Upper lobe of left lung (tissue), 6 donors: ENCODE measurements at regions not wholly inside any gene's neighbourhood (a gene's known extent, or its start where the extent isn't known, plus 50 kb on each side); places are given as distances from the start of the nearest gene placed in this dataset.

ENCODE experiments used
- ATAC-seq, 2 donors: fragments of 200-7000 bp; cut with Tn5 transposase; one replicate each; pipeline ENCODE4 v1.9.1; 2022; ENCODE audit warnings: mild to moderate bottlenecking in 2 of 2, moderate library complexity in 2 of 2; ENCODE audit not compliant: low FRiP score in 2 of 2
- DNase-seq, 2 donors: peaks; one replicate each; pipeline ENCODE4 v3.0.0-alpha.2; 2019 to 2020
- H3K27ac ChIP-seq, 4 donors: fragments of 200-600 bp; sonication (generic); one replicate each; pipeline ENCODE4 v1.5.1; 2016 to 2019
- H3K27me3 ChIP-seq, 4 donors: fragments of 200-600 bp; sonication (generic); one replicate each; pipeline ENCODE4 v1.5.1; 2017 to 2019
- H3K36me3 ChIP-seq, 4 donors: fragments of 200-600 bp; sonication (generic); one replicate each; pipeline ENCODE4 v1.5.1; 2016 to 2019
- H3K4me1 ChIP-seq, 4 donors: fragments of 200-600 bp; sonication (generic); one replicate each; pipeline ENCODE4 v1.5.1; 2018 to 2019
- H3K4me3 ChIP-seq, 4 donors: fragments of 200-600 bp; sonication (generic); one replicate each; pipeline ENCODE4 v1.5.1; 2017 to 2019; ENCODE audit warnings: mild to moderate bottlenecking in 2 of 4, moderate library complexity in 1 of 4
- H3K9me3 ChIP-seq, 4 donors: fragments of 200-600 bp; sonication (generic); one replicate each; pipeline ENCODE4 v1.5.1; 2018 to 2019
- EP300 ChIP-seq, 4 donors: sonication (generic); formaldehyde crosslinking; IDR thresholded peaks; one replicate each; pipeline ENCODE4 v1.5.1; 2017; ENCODE audit warnings: antibody characterized with exemption in 4 of 4, control low read depth in 2 of 4
- POLR2A ChIP-seq, 4 donors: fragments of 450-650 bp; IDR thresholded peaks; one replicate each; pipeline ENCODE4 v1.5.1; 2016 to 2017; ENCODE audit warnings: antibody characterized with exemption in 4 of 4, mild to moderate bottlenecking in 2 of 4
- POLR2AphosphoS5 ChIP-seq, 2 donors: sonication (generic); formaldehyde crosslinking; IDR thresholded peaks; one replicate each; pipeline ENCODE4 v1.5.1; 2017; ENCODE audit warnings: antibody characterized with exemption in 2 of 2
- WGBS, 2 donors: methylation state at CpG; one replicate each; pipeline ENCODE4 v1.1.5; 2017 to 2018; 5-methylcytosine and 5-hydroxymethylcytosine counted together
- TF ChIP-seq, protein P1 (sequence below), 6 experiments: fragments of 450-650 bp in 4 of 6; fragments of 200-600 bp in 2 of 6; sonication (generic) in 2 of 6; IDR thresholded peaks; one replicate each; pipeline ENCODE4 v1.5.1; 2016 to 2019; ENCODE audit warnings: antibody characterized with exemption in 6 of 6
- donor health status: DM: no; HTN: no; CAD: no; lungs with moderate emphysema.
- donor health status: DM: no; HTN: yes; CAD: no; lungs with severe emphysema.

DNA sequence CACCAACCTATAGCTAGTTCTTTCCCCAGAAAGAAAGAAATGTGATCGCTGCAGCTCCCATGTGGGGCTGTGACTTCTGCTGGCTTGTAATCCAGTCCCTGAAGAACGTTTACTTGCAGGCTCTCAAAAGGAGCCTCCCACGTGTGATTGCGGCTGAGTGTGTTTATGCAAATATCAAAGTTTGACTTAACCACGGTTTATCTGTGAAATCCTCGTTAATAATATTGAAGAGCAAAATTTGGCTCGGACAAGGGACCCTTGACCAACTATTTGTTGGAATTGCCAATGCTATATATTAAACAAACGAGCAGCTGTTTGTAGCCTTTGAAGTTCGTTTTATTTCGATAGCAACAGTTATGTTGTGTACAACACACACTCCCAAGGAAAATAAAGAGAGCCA is 470.1 kb upstream of the NRP1 start:
- no peak overlapping the region for H3K4me3 ChIP-seq
- TF ChIP-seq, protein P1, sequence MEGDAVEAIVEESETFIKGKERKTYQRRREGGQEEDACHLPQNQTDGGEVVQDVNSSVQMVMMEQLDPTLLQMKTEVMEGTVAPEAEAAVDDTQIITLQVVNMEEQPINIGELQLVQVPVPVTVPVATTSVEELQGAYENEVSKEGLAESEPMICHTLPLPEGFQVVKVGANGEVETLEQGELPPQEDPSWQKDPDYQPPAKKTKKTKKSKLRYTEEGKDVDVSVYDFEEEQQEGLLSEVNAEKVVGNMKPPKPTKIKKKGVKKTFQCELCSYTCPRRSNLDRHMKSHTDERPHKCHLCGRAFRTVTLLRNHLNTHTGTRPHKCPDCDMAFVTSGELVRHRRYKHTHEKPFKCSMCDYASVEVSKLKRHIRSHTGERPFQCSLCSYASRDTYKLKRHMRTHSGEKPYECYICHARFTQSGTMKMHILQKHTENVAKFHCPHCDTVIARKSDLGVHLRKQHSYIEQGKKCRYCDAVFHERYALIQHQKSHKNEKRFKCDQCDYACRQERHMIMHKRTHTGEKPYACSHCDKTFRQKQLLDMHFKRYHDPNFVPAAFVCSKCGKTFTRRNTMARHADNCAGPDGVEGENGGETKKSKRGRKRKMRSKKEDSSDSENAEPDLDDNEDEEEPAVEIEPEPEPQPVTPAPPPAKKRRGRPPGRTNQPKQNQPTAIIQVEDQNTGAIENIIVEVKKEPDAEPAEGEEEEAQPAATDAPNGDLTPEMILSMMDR (IDR thresholded peaks at IDR 0.05), result no peak
- no peak for TF ChIP-seq POLR2AphosphoS5 (IDR thresholded peaks at IDR 0.05)
- TF ChIP-seq EP300 (IDR thresholded peaks at IDR 0.05), result no peak
- ATAC-seq, result no peak
- no peak overlapping the region for H3K27ac ChIP-seq
- no peak for DNase-seq
- H3K9me3 ChIP-seq, result no peaks in the 10 kb centered on the region
- no peaks in the 10 kb centered on the region for H3K36me3 ChIP-seq
- H3K27me3 ChIP-seq, result no peaks in the 10 kb centered on the region
- H3K4me1 ChIP-seq, result no peaks in the 10 kb centered on the region
- WGBS, 2 donors, result 58 to 59% methylated on average over 10 of the region's 10 CpGs

- no peak overlapping the region for H3K4me3 ChIP-seq
- DNase-seq, result no peak
- no peaks in the 10 kb centered on the region for H3K9me3 ChIP-seq
- no peak for TF ChIP-seq POLR2A (IDR thresholded peaks at IDR 0.05)
- TF ChIP-seq POLR2AphosphoS5 (IDR thresholded peaks at IDR 0.05), result no peak
- no peak for TF ChIP-seq EP300 (IDR thresholded peaks at IDR 0.05)
- TF ChIP-seq, protein P1 (IDR thresholded peaks at IDR 0.05), result no peak
- 86 to 100% methylated on average over 3 of the region's 3 CpGs for WGBS, 2 donors
- no peaks in the 10 kb centered on the region for H3K27me3 ChIP-seq
- no peaks in the 10 kb centered on the region for H3K36me3 ChIP-seq
- no peaks in the 10 kb centered on the region for H3K4me1 ChIP-seq
- no peak overlapping the region for H3K27ac ChIP-seq
- ATAC-seq, result no peak
These were observed 468.8 kb upstream of the NRP1 start for GRCh38 chr10:33803248-33803647.

GRCh38 chr10:33802566-33802965 is 468.1 kb upstream of the NRP1 start:
- no peaks in the 10 kb centered on the region for H3K4me1 ChIP-seq
- no peaks in the 10 kb centered on the region for H3K36me3 ChIP-seq
- H3K4me3 ChIP-seq, result no peak overlapping the region
- H3K27me3 ChIP-seq, result no peaks in the 10 kb centered on the region
- H3K27ac ChIP-seq, result no peak overlapping the region
- DNase-seq, result no peak
- 97% methylated on average over 4 of the region's 4 CpGs for WGBS, 2 donors
- no peaks in the 10 kb centered on the region for H3K9me3 ChIP-seq
- TF ChIP-seq EP300 (IDR thresholded peaks at IDR 0.05), result no peak
- no peak for TF ChIP-seq POLR2A (IDR thresholded peaks at IDR 0.05)
- no peak for TF ChIP-seq POLR2AphosphoS5 (IDR thresholded peaks at IDR 0.05)
- TF ChIP-seq, protein P1 (IDR thresholded peaks at IDR 0.05), result no peak
- no peak for ATAC-seq

DNA sequence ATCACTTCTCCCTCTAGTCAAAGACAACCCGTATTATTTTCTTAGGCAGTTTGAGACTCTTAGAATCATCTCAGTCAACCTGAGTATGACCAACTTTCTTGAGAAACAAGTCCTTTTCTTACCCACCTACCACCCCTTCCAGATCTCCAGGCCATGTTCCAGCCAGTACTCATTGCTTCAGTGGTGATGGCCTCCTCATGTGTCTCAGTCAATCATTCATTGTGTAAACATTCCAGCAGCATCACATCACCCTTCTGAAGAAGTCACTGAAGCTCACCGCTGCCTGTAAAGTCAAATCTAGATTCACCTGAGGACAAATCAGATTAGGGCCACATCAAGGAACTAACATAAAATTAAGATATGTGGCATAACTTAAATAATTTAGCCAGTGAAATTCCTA is 467.2 kb upstream of the NRP1 start:
- 89 to 93% methylated on average over 2 of the region's 2 CpGs for WGBS, 2 donors
- no peaks in the 10 kb centered on the region for H3K9me3 ChIP-seq
- H3K4me1 ChIP-seq, result no peaks in the 10 kb centered on the region
- H3K36me3 ChIP-seq, result no peaks in the 10 kb centered on the region
- no peak for DNase-seq
- ATAC-seq, result no peak
- no peak overlapping the region for H3K27ac ChIP-seq
- H3K4me3 ChIP-seq, result no peak overlapping the region
- H3K27me3 ChIP-seq, result no peaks in the 10 kb centered on the region
- no peak for TF ChIP-seq POLR2AphosphoS5 (IDR thresholded peaks at IDR 0.05)

DNA sequence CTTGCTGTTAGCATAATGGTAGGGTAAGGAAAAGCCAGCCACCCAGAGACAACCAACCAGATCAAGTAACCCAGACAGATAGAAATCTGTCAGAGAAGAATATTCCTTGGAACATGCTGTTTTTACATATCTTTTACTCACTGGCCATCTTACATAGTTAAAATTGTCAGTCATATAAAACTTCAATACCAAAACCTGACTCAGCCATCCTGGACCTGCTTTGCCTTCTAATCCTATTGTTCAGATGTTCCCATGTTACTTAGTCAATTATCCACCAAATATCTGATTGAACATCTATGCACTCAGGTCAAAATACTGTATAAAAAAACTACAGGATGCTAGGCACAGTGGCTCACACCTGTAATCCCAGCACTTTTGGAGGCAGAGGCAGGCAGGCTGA is 466.5 kb upstream of the NRP1 start:
- ATAC-seq, result no peak

More for the DNA sequence above, 466.5 kb upstream of the NRP1 start:
- H3K9me3 ChIP-seq, result no peaks in the 10 kb centered on the region
- no peak for TF ChIP-seq EP300 (IDR thresholded peaks at IDR 0.05)
- TF ChIP-seq POLR2A (IDR thresholded peaks at IDR 0.05), result no peak
- TF ChIP-seq POLR2AphosphoS5 (IDR thresholded peaks at IDR 0.05), result no peak
- TF ChIP-seq, protein P1 (IDR thresholded peaks at IDR 0.05), result no peak
- no peak for DNase-seq
- H3K36me3 ChIP-seq, result no peaks in the 10 kb centered on the region
- H3K27me3 ChIP-seq, result no peaks in the 10 kb centered on the region
- no peak overlapping the region for H3K4me3 ChIP-seq
- no peaks in the 10 kb centered on the region for H3K4me1 ChIP-seq
- no peak overlapping the region for H3K27ac ChIP-seq
